GM23338 (cell line): ENCODE measurements at regions not wholly inside any gene's neighbourhood (a gene's known extent, or its start where the extent isn't known, plus 50 kb on each side); places are given as distances from the start of the nearest gene placed in this dataset.

Experiments used
- ATAC-seq: fragments of 200-7000 bp; cut with Tn5 transposase; 3 replicates; pipeline ENCODE4 v1.9.1; 2020
- DNase-seq: peaks from one replicate; pipeline ENCODE4 v3.0.0-alpha.2; 2015; ENCODE audit warnings: low spot score
- H2AFZ ChIP-seq: fragments of 200-600 bp; sonication (generic); 2 replicates; pipeline ENCODE4 v1.8.0; 2016; ENCODE audit warnings: antibody characterized with exemption, mild to moderate bottlenecking, moderate library complexity
- H3F3A ChIP-seq: fragments of 200-600 bp; sonication (generic); replicated peaks from 2 replicates; pipeline ENCODE4 v1.8.0; 2017; ENCODE audit warnings: antibody characterized with exemption, mixed run types, low read depth
- H3K27ac ChIP-seq: fragments of 200-600 bp; sonication (generic); 2 replicates; pipeline ENCODE4 v1.6.1; 2016; ENCODE audit warnings: low read depth
- H3K27me3 ChIP-seq: fragments of 200-600 bp; sonication (generic); 2 replicates; pipeline ENCODE4 v1.8.0; 2016; ENCODE audit warnings: mild to moderate bottlenecking, mixed run types, moderate library complexity; ENCODE audit not compliant: insufficient read depth
- H3K36me3 ChIP-seq: fragments of 200-600 bp; sonication (generic); 2 replicates; pipeline ENCODE4 v1.8.0; 2016; ENCODE audit warnings: mild to moderate bottlenecking; ENCODE audit not compliant: insufficient read depth
- H3K4me1 ChIP-seq: fragments of 200-600 bp; sonication (generic); 2 replicates; pipeline ENCODE4 v1.8.0; 2016; ENCODE audit warnings: mild to moderate bottlenecking, moderate library complexity; ENCODE audit not compliant: insufficient read depth
- H3K4me2 ChIP-seq: fragments of 200-600 bp; sonication (generic); 2 replicates; pipeline ENCODE4 v1.7.1; 2017; ENCODE audit warnings: mixed run types
- H3K4me3 ChIP-seq: fragments of 200-600 bp; sonication (generic); 2 replicates; pipeline ENCODE4 v1.6.1; 2016; ENCODE audit warnings: mixed run types
- H3K79me2 ChIP-seq: fragments of 200-600 bp; sonication (generic); replicated peaks from 2 replicates; pipeline ENCODE4 v1.8.0; 2017; ENCODE audit warnings: mild to moderate bottlenecking; ENCODE audit not compliant: insufficient read depth
- H3K9me2 ChIP-seq: fragments of 200-600 bp; sonication (generic); 2 replicates; pipeline ENCODE4 v1.8.0; 2017; ENCODE audit not compliant: insufficient read depth
- H4K20me1 ChIP-seq: fragments of 200-600 bp; sonication (generic); replicated peaks from 2 replicates; pipeline ENCODE4 v1.8.0; 2017; ENCODE audit warnings: mild to moderate bottlenecking; ENCODE audit not compliant: insufficient read depth
- H3K27ac Mint-ChIP-seq: 2 replicates; pipeline ENCODE4 v1.8.0; 2020; ENCODE audit warnings: inconsistent platforms, mild to moderate bottlenecking, moderate library complexity, mixed read lengths
- H3K27me3 Mint-ChIP-seq: 3 replicates; pipeline ENCODE4 v1.8.0; 2022; ENCODE audit warnings: low read depth, mild to moderate bottlenecking, moderate library complexity, mixed read lengths, inconsistent platforms; ENCODE audit not compliant: insufficient read depth, poor library complexity
- H3K36me3 Mint-ChIP-seq: 3 replicates; pipeline ENCODE4 v1.8.0; 2021; ENCODE audit warnings: low read depth, mild to moderate bottlenecking, inconsistent platforms, moderate library complexity, mixed read lengths
- H3K4me1 Mint-ChIP-seq: 3 replicates; pipeline ENCODE4 v1.8.0; 2020; ENCODE audit warnings: mild to moderate bottlenecking, inconsistent platforms, mixed read lengths
- H3K4me3 Mint-ChIP-seq: 3 replicates; pipeline ENCODE4 v1.8.0; 2021; ENCODE audit warnings: moderate library complexity, mild to moderate bottlenecking, inconsistent platforms, mixed read lengths
- H3K9me3 Mint-ChIP-seq: 3 replicates; pipeline ENCODE4 v1.8.0; 2020; ENCODE audit warnings: moderate library complexity, mild to moderate bottlenecking, inconsistent platforms, mixed read lengths
- CREB1 ChIP-seq: fragments of 250-450 bp; sonication (Bioruptor Pico); IDR thresholded peaks from 2 replicates; pipeline ENCODE4 v1.5.0; 2020; ENCODE audit warnings: low read depth, mild to moderate bottlenecking, moderate library complexity
- CTCF ChIP-seq, 2 experiments: fragments of 200-600 bp in 1 of 2; sonication (generic) in 1 of 2; conservative IDR thresholded peaks; 2 replicates each; pipeline versions ENCODE4 v1.5.1 to v1.6.1; 2016 to 2017; ENCODE audit warnings: antibody characterized with exemption in 2 of 2, low read depth in 2 of 2, mild to moderate bottlenecking in 2 of 2, moderate library complexity in 1 of 2
- NANOG ChIP-seq: IDR thresholded peaks from 2 replicates; pipeline ENCODE4 v1.6.1; 2016; ENCODE audit warnings: antibody characterized with exemption, borderline replicate concordance
- ZNF331 ChIP-seq: fragments of 250-450 bp; sonication (Bioruptor Pico); IDR thresholded peaks from 2 replicates; pipeline ENCODE4 v1.5.0; 2020; ENCODE audit warnings: low read depth, mild to moderate bottlenecking, moderate library complexity
- ZNF462 ChIP-seq: fragments of 250-450 bp; sonication (Bioruptor Pico); IDR thresholded peaks from 2 replicates; pipeline ENCODE4 v1.5.0; 2020; ENCODE audit warnings: mild to moderate bottlenecking, moderate library complexity

- TF ChIP-seq ZNF462 (CRISPR knock-in tag) (no peak), CTCF (conservative IDR thresholded peaks at IDR 0.05; ENCODE audit: low read depth in 2 of 2) (no peak)
These were observed 84.6 kb upstream of the FCN1 start (continued) for GRCh38 chr9:135002336-135002735.

- Histone ChIP-seq H3K27me3 (no peaks in the 10 kb centered on the region), H3K4me3 (no peak overlapping the region), H3F3A (no peaks in the 10 kb centered on the region), H3K9me2 (no peaks in the 10 kb centered on the region), H4K20me1 (no peaks in the 10 kb centered on the region), H3K27ac (no peak overlapping the region), H3K4me2 (no peak overlapping the region), H3K79me2 (no peaks in the 10 kb centered on the region), H3K4me1 (no peaks in the 10 kb centered on the region), H2AFZ (no peak overlapping the region), H3K36me3 (peaks cover 12% of the 10 kb centered on the region; the same call in 1 of the 2 replicates)
- H3K4me1 Mint-ChIP-seq, result no peaks in the 10 kb centered on the region
- DNase-seq, result no peak
- H3K36me3 Mint-ChIP-seq, result peaks cover 30% of the 10 kb centered on the region
- no peak for ATAC-seq
- no peak overlapping the region for H3K27ac Mint-ChIP-seq
- H3K4me3 Mint-ChIP-seq, result no peak overlapping the region
- peaks cover 62% of the 10 kb centered on the region for H3K9me3 Mint-ChIP-seq
- no peaks in the 10 kb centered on the region for H3K27me3 Mint-ChIP-seq
- TF ChIP-seq NANOG (no peak), ZNF331 (CRISPR knock-in tag) (no peak), ZNF462 (CRISPR knock-in tag) (no peak), CTCF (conservative IDR thresholded peaks at IDR 0.05; ENCODE audit: low read depth in 2 of 2) (no peak), CREB1 (no peak)
These were observed 84.7 kb upstream of the OLFM1 start for GRCh38 chr9:135002802-135003201.
